ENCODE measurements at regions not wholly inside any gene's neighbourhood (a gene's known extent, or its start where the extent isn't known, plus 50 kb on each side); places are given as distances from the start of the nearest gene placed in this dataset.

- Histone ChIP-seq H4K20me1 (ENCODE audit: control insufficient read depth, insufficient read depth, low read depth, low read length) (no peaks in the 10 kb centered on the region), H3K79me2 (ENCODE audit: control insufficient read depth, low read length) (no peaks in the 10 kb centered on the region), H3F3A (ENCODE audit: control insufficient read depth, insufficient read depth) (no peaks in the 10 kb centered on the region), H3K9me2 (replicated peaks; ENCODE audit: control insufficient read depth, low read length) (no peaks in the 10 kb centered on the region), H3K27ac (ENCODE audit: low read depth, low read length) (no peak overlapping the region), H3K4me3 (ENCODE audit: low read length) (no peak overlapping the region), H3K9me3 (ENCODE audit: control insufficient read depth, insufficient read depth, low read length) (no peaks in the 10 kb centered on the region), H3K4me2 (ENCODE audit: low read length) (no peak overlapping the region), H3K27me3 (ENCODE audit: control insufficient read depth, low read length) (no peaks in the 10 kb centered on the region), H3K4me1 (ENCODE audit: control insufficient read depth, low read length) (no peaks in the 10 kb centered on the region), H3K36me3 (ENCODE audit: control insufficient read depth, low read length) (no peaks in the 10 kb centered on the region)
- TF ChIP-seq CTCF (IDR thresholded peaks at IDR 0.05; ENCODE audit: low read depth, low read length, poor library complexity, severe bottlenecking), result no peak
- TF ChIP-seq EZH2phosphoT487 (IDR thresholded peaks at IDR 0.05; ENCODE audit: borderline replicate concordance, low read length), result no peak
Measured at GRCh38 chr4:138405934-138406567, 163.9 kb upstream of the SLC7A11 start.

- Histone ChIP-seq H3K9me2 (replicated peaks; ENCODE audit: control insufficient read depth, low read length) (no peaks in the 10 kb centered on the region), H3K4me2 (ENCODE audit: low read length) (no peak overlapping the region), H4K20me1 (ENCODE audit: control insufficient read depth, insufficient read depth, low read depth, low read length) (no peaks in the 10 kb centered on the region), H3K4me3 (ENCODE audit: low read length) (no peak overlapping the region), H3K9me3 (ENCODE audit: control insufficient read depth, insufficient read depth, low read length) (no peaks in the 10 kb centered on the region), H3K36me3 (ENCODE audit: control insufficient read depth, low read length) (no peaks in the 10 kb centered on the region), H3K27me3 (ENCODE audit: control insufficient read depth, low read length) (no peaks in the 10 kb centered on the region), H3K27ac (ENCODE audit: low read depth, low read length) (no peak overlapping the region), H3F3A (ENCODE audit: control insufficient read depth, insufficient read depth) (no peaks in the 10 kb centered on the region), H3K4me1 (ENCODE audit: control insufficient read depth, low read length) (no peaks in the 10 kb centered on the region), H3K79me2 (ENCODE audit: control insufficient read depth, low read length) (no peaks in the 10 kb centered on the region)
- TF ChIP-seq CTCF (IDR thresholded peaks at IDR 0.05; ENCODE audit: low read depth, low read length, poor library complexity, severe bottlenecking), result no peak
- TF ChIP-seq EZH2phosphoT487 (IDR thresholded peaks at IDR 0.05; ENCODE audit: borderline replicate concordance, low read length), result no peak
Measured at GRCh38 chr4:138405466-138405891, 163.3 kb upstream of the SLC7A11 start.

- Histone ChIP-seq H3K4me1 (ENCODE audit: control insufficient read depth, low read length) (no peaks in the 10 kb centered on the region), H4K20me1 (ENCODE audit: control insufficient read depth, insufficient read depth, low read depth, low read length) (no peaks in the 10 kb centered on the region), H3K4me2 (ENCODE audit: low read length) (no peak overlapping the region), H3K36me3 (ENCODE audit: control insufficient read depth, low read length) (no peaks in the 10 kb centered on the region), H3K9me2 (replicated peaks; ENCODE audit: control insufficient read depth, low read length) (no peaks in the 10 kb centered on the region), H3K4me3 (ENCODE audit: low read length) (no peak overlapping the region), H3F3A (ENCODE audit: control insufficient read depth, insufficient read depth) (no peaks in the 10 kb centered on the region), H3K27me3 (ENCODE audit: control insufficient read depth, low read length) (no peaks in the 10 kb centered on the region), H3K79me2 (ENCODE audit: control insufficient read depth, low read length) (no peaks in the 10 kb centered on the region), H3K27ac (ENCODE audit: low read depth, low read length) (no peak overlapping the region), H3K9me3 (ENCODE audit: control insufficient read depth, insufficient read depth, low read length) (no peaks in the 10 kb centered on the region)
- TF ChIP-seq CTCF (IDR thresholded peaks at IDR 0.05; ENCODE audit: low read depth, low read length, poor library complexity, severe bottlenecking) (no peak), EZH2phosphoT487 (IDR thresholded peaks at IDR 0.05; ENCODE audit: borderline replicate concordance, low read length) (no peak)
Measured at GRCh38 chr4:138404801-138405200, 162.7 kb upstream of the SLC7A11 start.

Data from DOHH2 (cell line).